ENCODE measurements at regions not wholly inside any gene's neighbourhood (a gene's known extent, or its start where the extent isn't known, plus 50 kb on each side); places are given as distances from the start of the nearest gene placed in this dataset.

DNA sequence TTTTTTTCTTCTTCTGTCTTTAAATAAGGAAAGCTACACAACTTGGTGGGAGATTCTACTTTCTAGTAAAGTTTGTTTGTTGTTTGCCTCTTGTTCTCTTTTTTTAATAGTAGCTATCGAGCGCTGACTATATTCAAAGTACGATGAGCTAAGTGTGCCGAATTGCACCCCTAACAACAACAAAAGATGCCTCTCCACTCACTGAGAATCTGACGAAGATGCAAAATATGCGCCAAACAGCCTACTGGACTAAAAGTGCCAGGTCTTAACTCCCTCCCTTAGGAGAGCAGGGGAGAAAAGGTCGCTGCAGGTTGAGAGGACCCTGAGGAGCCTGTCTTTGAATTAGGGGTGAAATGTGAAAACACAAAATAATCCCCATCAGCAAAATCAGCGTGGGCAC, 713.8 kb upstream of the WWC1 start:
- Histone ChIP-seq H3K27ac (ENCODE audit: insufficient read depth, low read length, poor library complexity, severe bottlenecking) (no peak overlapping the region), H3K4me1 (ENCODE audit: control insufficient read depth, insufficient read depth, low read length, poor library complexity, severe bottlenecking) (no peaks in the 10 kb centered on the region), H3K27me3 (replicated peaks; ENCODE audit: control insufficient read depth, insufficient read depth, low read length, poor library complexity, severe bottlenecking) (no peaks in the 10 kb centered on the region), H3K9me3 (ENCODE audit: control insufficient read depth, low read length) (no peaks in the 10 kb centered on the region), H3K4me3 (ENCODE audit: insufficient read depth, low read depth, low read length, poor library complexity, severe bottlenecking) (no peak overlapping the region), H3K36me3 (ENCODE audit: control insufficient read depth, insufficient read depth, low read length) (no peaks in the 10 kb centered on the region)
- DNase-seq: no peak

GRCh38 chr5:167578977-167579692, 712.3 kb upstream of the WWC1 start:
- Histone ChIP-seq H3K9me3 (ENCODE audit: control insufficient read depth, low read length) (no peaks in the 10 kb centered on the region), H3K4me3 (ENCODE audit: insufficient read depth, low read depth, low read length, poor library complexity, severe bottlenecking) (no peak overlapping the region), H3K27ac (ENCODE audit: insufficient read depth, low read length, poor library complexity, severe bottlenecking) (no peak overlapping the region), H3K27me3 (replicated peaks; ENCODE audit: control insufficient read depth, insufficient read depth, low read length, poor library complexity, severe bottlenecking) (no peaks in the 10 kb centered on the region), H3K4me1 (ENCODE audit: control insufficient read depth, insufficient read depth, low read length, poor library complexity, severe bottlenecking) (no peaks in the 10 kb centered on the region), H3K36me3 (ENCODE audit: control insufficient read depth, insufficient read depth, low read length) (no peaks in the 10 kb centered on the region)
- no peak for DNase-seq

GRCh38 chr5:167579693-167580055, 711.8 kb upstream of the WWC1 start:
- H3K9me3 ChIP-seq (ENCODE audit: control insufficient read depth, low read length): no peaks in the 10 kb centered on the region
- DNase-seq: no peak
- H3K27ac ChIP-seq (ENCODE audit: insufficient read depth, low read length, poor library complexity, severe bottlenecking): no peak overlapping the region
- H3K27me3 ChIP-seq (replicated peaks; ENCODE audit: control insufficient read depth, insufficient read depth, low read length, poor library complexity, severe bottlenecking): no peaks in the 10 kb centered on the region
- H3K4me1 ChIP-seq (ENCODE audit: control insufficient read depth, insufficient read depth, low read length, poor library complexity, severe bottlenecking): no peaks in the 10 kb centered on the region
- H3K36me3 ChIP-seq (ENCODE audit: control insufficient read depth, insufficient read depth, low read length): no peaks in the 10 kb centered on the region
- no peak overlapping the region for H3K4me3 ChIP-seq (ENCODE audit: insufficient read depth, low read depth, low read length, poor library complexity, severe bottlenecking)

- no peak for DNase-seq
- Histone ChIP-seq H3K9me3 (ENCODE audit: control insufficient read depth, low read length) (no peaks in the 10 kb centered on the region), H3K4me3 (ENCODE audit: insufficient read depth, low read depth, low read length, poor library complexity, severe bottlenecking) (no peak overlapping the region), H3K27me3 (replicated peaks; ENCODE audit: control insufficient read depth, insufficient read depth, low read length, poor library complexity, severe bottlenecking) (no peaks in the 10 kb centered on the region), H3K27ac (ENCODE audit: insufficient read depth, low read length, poor library complexity, severe bottlenecking) (no peak overlapping the region), H3K4me1 (ENCODE audit: control insufficient read depth, insufficient read depth, low read length, poor library complexity, severe bottlenecking) (no peaks in the 10 kb centered on the region), H3K36me3 (ENCODE audit: control insufficient read depth, insufficient read depth, low read length) (no peaks in the 10 kb centered on the region)
These were observed 710.8 kb upstream of the WWC1 start for GRCh38 chr5:167580608-167581007.

DNA sequence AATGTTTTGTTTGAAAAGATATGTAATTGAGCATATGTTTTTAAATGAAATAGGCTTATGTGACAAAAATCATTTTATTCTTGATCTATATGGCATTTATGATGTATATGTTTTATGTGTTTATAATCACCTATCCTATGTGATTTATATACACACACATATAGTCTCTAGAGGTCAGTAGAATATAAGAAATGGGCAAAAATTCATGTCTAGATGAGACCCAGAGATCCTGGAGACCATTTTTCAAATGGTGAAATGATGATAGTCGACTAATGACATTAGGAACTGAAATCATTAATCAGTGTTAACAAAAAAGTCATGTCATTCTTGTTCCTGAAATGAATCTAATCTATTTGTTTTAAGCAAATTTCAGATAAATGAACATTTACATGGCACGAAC, 709.2 kb upstream of the WWC1 start:
- Histone ChIP-seq H3K27me3 (replicated peaks; ENCODE audit: control insufficient read depth, insufficient read depth, low read length, poor library complexity, severe bottlenecking) (no peaks in the 10 kb centered on the region), H3K4me1 (ENCODE audit: control insufficient read depth, insufficient read depth, low read length, poor library complexity, severe bottlenecking) (no peaks in the 10 kb centered on the region), H3K4me3 (ENCODE audit: insufficient read depth, low read depth, low read length, poor library complexity, severe bottlenecking) (no peak overlapping the region), H3K9me3 (ENCODE audit: control insufficient read depth, low read length) (no peaks in the 10 kb centered on the region), H3K27ac (ENCODE audit: insufficient read depth, low read length, poor library complexity, severe bottlenecking) (no peak overlapping the region), H3K36me3 (ENCODE audit: control insufficient read depth, insufficient read depth, low read length) (no peaks in the 10 kb centered on the region)
- no peak for DNase-seq

DNA sequence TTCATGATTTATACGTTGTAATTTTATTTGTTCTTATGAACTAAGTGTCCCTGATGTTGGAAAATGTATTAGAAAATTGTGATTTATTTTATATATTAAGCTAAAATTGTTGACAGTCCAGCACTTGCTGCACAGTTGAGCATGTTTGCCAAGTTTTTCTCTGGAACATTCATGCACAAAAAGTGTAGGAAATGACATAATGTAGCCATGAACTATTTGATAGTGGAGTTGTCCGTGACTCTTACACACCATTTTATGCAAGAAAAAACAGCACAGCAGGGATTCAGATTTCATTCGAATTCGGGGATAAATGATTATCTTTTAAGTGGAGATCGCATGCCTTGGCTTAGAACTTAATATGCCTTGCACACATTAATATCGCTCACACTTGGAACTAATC, 708.6 kb upstream of the WWC1 start:
- Histone ChIP-seq H3K4me3 (ENCODE audit: insufficient read depth, low read depth, low read length, poor library complexity, severe bottlenecking) (no peak overlapping the region), H3K4me1 (ENCODE audit: control insufficient read depth, insufficient read depth, low read length, poor library complexity, severe bottlenecking) (no peaks in the 10 kb centered on the region), H3K27ac (ENCODE audit: insufficient read depth, low read length, poor library complexity, severe bottlenecking) (no peak overlapping the region), H3K27me3 (replicated peaks; ENCODE audit: control insufficient read depth, insufficient read depth, low read length, poor library complexity, severe bottlenecking) (no peaks in the 10 kb centered on the region), H3K9me3 (ENCODE audit: control insufficient read depth, low read length) (no peaks in the 10 kb centered on the region), H3K36me3 (ENCODE audit: control insufficient read depth, insufficient read depth, low read length) (no peaks in the 10 kb centered on the region)
- no peak for DNase-seq

- Histone ChIP-seq H3K9me3 (ENCODE audit: control insufficient read depth, low read length) (no peaks in the 10 kb centered on the region), H3K27ac (ENCODE audit: insufficient read depth, low read length, poor library complexity, severe bottlenecking) (no peak overlapping the region), H3K4me3 (ENCODE audit: insufficient read depth, low read depth, low read length, poor library complexity, severe bottlenecking) (no peak overlapping the region), H3K36me3 (ENCODE audit: control insufficient read depth, insufficient read depth, low read length) (no peaks in the 10 kb centered on the region), H3K4me1 (ENCODE audit: control insufficient read depth, insufficient read depth, low read length, poor library complexity, severe bottlenecking) (no peaks in the 10 kb centered on the region), H3K27me3 (replicated peaks; ENCODE audit: control insufficient read depth, insufficient read depth, low read length, poor library complexity, severe bottlenecking) (no peaks in the 10 kb centered on the region)
- DNase-seq: no peak
These were observed 706.3 kb upstream of the WWC1 start for GRCh38 chr5:167585184-167585583.

GRCh38 chr5:167587772-167588437, 703.5 kb upstream of the WWC1 start:
- Histone ChIP-seq H3K4me3 (ENCODE audit: insufficient read depth, low read depth, low read length, poor library complexity, severe bottlenecking) (no peak overlapping the region), H3K36me3 (ENCODE audit: control insufficient read depth, insufficient read depth, low read length) (no peaks in the 10 kb centered on the region)
- no peak for DNase-seq

DNA sequence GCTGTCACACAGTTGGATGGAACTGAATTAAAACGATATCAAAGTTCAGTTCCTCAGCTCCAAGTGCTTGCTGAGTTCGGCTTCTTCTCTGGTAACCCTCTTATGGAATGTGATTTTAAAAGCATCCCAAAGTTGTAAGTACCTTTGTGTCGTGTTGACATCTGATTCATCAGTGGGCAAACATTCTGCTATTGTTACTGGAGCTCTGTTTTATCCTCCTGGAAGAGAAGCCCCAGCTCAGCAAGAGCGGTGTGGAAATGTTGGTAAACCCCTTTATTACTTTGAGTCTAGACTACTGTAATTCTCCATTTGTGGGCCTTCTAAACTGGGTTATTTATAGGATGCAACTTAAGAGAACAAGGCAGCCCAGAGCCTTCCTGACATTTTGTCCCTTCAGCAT, 699.3 kb upstream of the WWC1 start:
- Histone ChIP-seq H3K27me3 (replicated peaks; ENCODE audit: control insufficient read depth, insufficient read depth, low read length, poor library complexity, severe bottlenecking) (no peaks in the 10 kb centered on the region), H3K9me3 (ENCODE audit: control insufficient read depth, low read length) (no peaks in the 10 kb centered on the region), H3K4me3 (ENCODE audit: insufficient read depth, low read depth, low read length, poor library complexity, severe bottlenecking) (no peak overlapping the region), H3K36me3 (ENCODE audit: control insufficient read depth, insufficient read depth, low read length) (no peaks in the 10 kb centered on the region), H3K27ac (ENCODE audit: insufficient read depth, low read length, poor library complexity, severe bottlenecking) (no peak overlapping the region), H3K4me1 (ENCODE audit: control insufficient read depth, insufficient read depth, low read length, poor library complexity, severe bottlenecking) (no peaks in the 10 kb centered on the region)
- no peak for DNase-seq

More at GRCh38 chr5:167587772-167588437, 703.5 kb upstream of the WWC1 start:
- H3K9me3 ChIP-seq (ENCODE audit: control insufficient read depth, low read length): no peaks in the 10 kb centered on the region
- no peaks in the 10 kb centered on the region for H3K4me1 ChIP-seq (ENCODE audit: control insufficient read depth, insufficient read depth, low read length, poor library complexity, severe bottlenecking)
- H3K27me3 ChIP-seq (replicated peaks; ENCODE audit: control insufficient read depth, insufficient read depth, low read length, poor library complexity, severe bottlenecking): no peaks in the 10 kb centered on the region
- no peak overlapping the region for H3K27ac ChIP-seq (ENCODE audit: insufficient read depth, low read length, poor library complexity, severe bottlenecking)

- H3K4me3 ChIP-seq (ENCODE audit: insufficient read depth, low read depth, low read length, poor library complexity, severe bottlenecking): no peak overlapping the region
- H3K9me3 ChIP-seq (ENCODE audit: control insufficient read depth, low read length): no peaks in the 10 kb centered on the region
- no peaks in the 10 kb centered on the region for H3K4me1 ChIP-seq (ENCODE audit: control insufficient read depth, insufficient read depth, low read length, poor library complexity, severe bottlenecking)
- H3K27ac ChIP-seq (ENCODE audit: insufficient read depth, low read length, poor library complexity, severe bottlenecking): no peak overlapping the region
- no peak for DNase-seq
- H3K27me3 ChIP-seq (replicated peaks; ENCODE audit: control insufficient read depth, insufficient read depth, low read length, poor library complexity, severe bottlenecking): no peaks in the 10 kb centered on the region
- H3K36me3 ChIP-seq (ENCODE audit: control insufficient read depth, insufficient read depth, low read length): no peaks in the 10 kb centered on the region
These were observed 698.0 kb upstream of the WWC1 start for GRCh38 chr5:167593329-167594060.

Measured in effector memory CD4-positive, alpha-beta T cell (primary cell).